Breast epithelium (tissue), 3 donors: ENCODE measurements at regions not wholly inside any gene's neighbourhood (a gene's known extent, or its start where the extent isn't known, plus 50 kb on each side); places are given as distances from the start of the nearest gene placed in this dataset.

Experiments used
- POLR2A ChIP-seq: fragments of 450-650 bp; IDR thresholded peaks from one replicate; pipeline ENCODE4 v1.6.1; 2016; ENCODE audit warnings: antibody characterized with exemption, mild to moderate bottlenecking, moderate library complexity
- POLR2AphosphoS5 ChIP-seq, 3 donors: sonication (generic); formaldehyde crosslinking; IDR thresholded peaks; one replicate each; pipeline ENCODE4 v1.6.1; 2017; ENCODE audit warnings: antibody characterized with exemption in 3 of 3
- TF ChIP-seq, protein P1 (sequence below), 3 donors: fragments of 450-650 bp; IDR thresholded peaks; one replicate each; pipeline ENCODE4 v1.5.1; 2016 to 2017; ENCODE audit warnings: antibody characterized with exemption in 3 of 3, mild to moderate bottlenecking in 3 of 3, moderate library complexity in 3 of 3

DNA sequence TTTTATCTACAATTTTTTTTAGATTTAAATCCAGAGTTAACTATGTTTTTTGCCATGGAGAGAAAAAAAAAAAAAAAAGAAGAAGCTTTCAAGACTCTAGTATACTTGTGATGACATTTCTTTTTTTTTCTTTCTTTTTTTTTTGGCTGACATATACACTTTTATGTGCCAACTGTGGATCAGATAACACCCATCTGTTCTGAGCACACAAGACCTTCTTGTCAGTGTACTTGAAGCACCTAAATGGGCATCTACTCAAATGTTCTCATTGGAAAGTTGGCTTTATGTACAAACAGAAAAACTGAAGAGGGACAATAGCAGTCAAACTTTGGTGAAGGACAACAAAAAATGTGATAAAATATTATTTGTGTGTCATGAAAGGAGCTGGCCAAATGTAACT lies 904.5 kb downstream of the GRIK2 start:
- TF ChIP-seq, protein P1, sequence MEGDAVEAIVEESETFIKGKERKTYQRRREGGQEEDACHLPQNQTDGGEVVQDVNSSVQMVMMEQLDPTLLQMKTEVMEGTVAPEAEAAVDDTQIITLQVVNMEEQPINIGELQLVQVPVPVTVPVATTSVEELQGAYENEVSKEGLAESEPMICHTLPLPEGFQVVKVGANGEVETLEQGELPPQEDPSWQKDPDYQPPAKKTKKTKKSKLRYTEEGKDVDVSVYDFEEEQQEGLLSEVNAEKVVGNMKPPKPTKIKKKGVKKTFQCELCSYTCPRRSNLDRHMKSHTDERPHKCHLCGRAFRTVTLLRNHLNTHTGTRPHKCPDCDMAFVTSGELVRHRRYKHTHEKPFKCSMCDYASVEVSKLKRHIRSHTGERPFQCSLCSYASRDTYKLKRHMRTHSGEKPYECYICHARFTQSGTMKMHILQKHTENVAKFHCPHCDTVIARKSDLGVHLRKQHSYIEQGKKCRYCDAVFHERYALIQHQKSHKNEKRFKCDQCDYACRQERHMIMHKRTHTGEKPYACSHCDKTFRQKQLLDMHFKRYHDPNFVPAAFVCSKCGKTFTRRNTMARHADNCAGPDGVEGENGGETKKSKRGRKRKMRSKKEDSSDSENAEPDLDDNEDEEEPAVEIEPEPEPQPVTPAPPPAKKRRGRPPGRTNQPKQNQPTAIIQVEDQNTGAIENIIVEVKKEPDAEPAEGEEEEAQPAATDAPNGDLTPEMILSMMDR (IDR thresholded peaks at IDR 0.05), result no peak
- TF ChIP-seq POLR2A (no peak), POLR2AphosphoS5 (IDR thresholded peaks at IDR 0.05) (no peak)
